Fibroblast of mammary gland (primary cell): ENCODE measurements at regions not wholly inside any gene's neighbourhood (a gene's known extent, or its start where the extent isn't known, plus 50 kb on each side); places are given as distances from the start of the nearest gene placed in this dataset.

ENCODE experiments used
- DNase-seq: peaks from one replicate; pipeline ENCODE4 v3.0.0-alpha.2; 2010; ENCODE audit warnings: low read depth
- H3K4me3 ChIP-seq: 2 replicates; pipeline ENCODE4 v1.5.1; 2011; ENCODE audit warnings: low read depth, mild to moderate bottlenecking, low read length, moderate library complexity; ENCODE audit not compliant: control insufficient read depth
- CTCF ChIP-seq: conservative IDR thresholded peaks from 2 replicates; pipeline ENCODE4 v1.5.1; 2011; ENCODE audit warnings: low read depth, low read length, inconsistent platforms; ENCODE audit not compliant: control insufficient read depth, insufficient read depth

- no peak overlapping the region for H3K4me3 ChIP-seq
- no peak for TF ChIP-seq CTCF
- no peak for DNase-seq
Measured at GRCh38 chr12:105423237-105423636, 92.7 kb downstream of the C12orf75 start.

GRCh38 chr12:105423921-105424320, 93.4 kb downstream of the C12orf75 start:
- no peak for TF ChIP-seq CTCF

GRCh38 chr12:105425254-105426174, 95.0 kb downstream of the C12orf75 start:
- DNase-seq: no peak
- TF ChIP-seq CTCF: no peak
- H3K4me3 ChIP-seq: no peak overlapping the region

More at GRCh38 chr12:105423921-105424320, 93.4 kb downstream of the C12orf75 start:
- H3K4me3 ChIP-seq: no peak overlapping the region
- DNase-seq: peak; percentile 12

- no peak for DNase-seq
- H3K4me3 ChIP-seq: no peak overlapping the region
- TF ChIP-seq CTCF: no peak
Measured at GRCh38 chr12:105426766-105427165, 96.3 kb downstream of the C12orf75 start.

GRCh38 chr12:105427883-105428282, 97.4 kb downstream of the C12orf75 start:
- no peak overlapping the region for H3K4me3 ChIP-seq
- DNase-seq: peak; percentile 19
- peak; percentile 26 for TF ChIP-seq CTCF

GRCh38 chr12:105428793-105429395, 98.4 kb downstream of the C12orf75 start:
- no peak overlapping the region for H3K4me3 ChIP-seq
- DNase-seq: peak; percentile 15
- TF ChIP-seq CTCF: no peak

- TF ChIP-seq CTCF: no peak
- DNase-seq: no peak
- H3K4me3 ChIP-seq: no peak overlapping the region
Measured at GRCh38 chr12:105429511-105429910, 99.0 kb downstream of the C12orf75 start.
